Peyer's patch (tissue), 4 donors: ENCODE measurements at regions not wholly inside any gene's neighbourhood (a gene's known extent, or its start where the extent isn't known, plus 50 kb on each side); places are given as distances from the start of the nearest gene placed in this dataset.

Source experiments
- CTCF ChIP-seq, 6 experiments: fragments of 450-650 bp in 4 of 6; fragments of 200-600 bp in 2 of 6; sonication (generic) in 1 of 6; IDR thresholded peaks; one replicate each; pipeline ENCODE4 v1.5.1; 2017 to 2019; ENCODE audit warnings: antibody characterized with exemption in 6 of 6, mild to moderate bottlenecking in 3 of 6, moderate library complexity in 1 of 6
- POLR2A ChIP-seq, 2 donors: fragments of 450-650 bp; IDR thresholded peaks; one replicate each; pipeline ENCODE4 v1.5.1; 2017; ENCODE audit warnings: antibody characterized with exemption in 2 of 2, mild to moderate bottlenecking in 2 of 2, moderate library complexity in 2 of 2

- TF ChIP-seq CTCF (IDR thresholded peaks at IDR 0.05) (no peak), POLR2A (IDR thresholded peaks at IDR 0.05) (no peak)
These were observed 60.4 kb upstream of the NBPF3 start for GRCh38 chr1:21379571-21379970.
